ENCODE measurements at regions not wholly inside any gene's neighbourhood (a gene's known extent, or its start where the extent isn't known, plus 50 kb on each side); places are given as distances from the start of the nearest gene placed in this dataset.

GRCh38 chr2:83142934-83143333, 1316.1 kb downstream of the SUCLG1 start:
- no peak for ATAC-seq
- no peak for FAIRE-seq
- Histone ChIP-seq H3K79me2 (ENCODE audit: control insufficient read depth, insufficient read depth, low read length) (no peaks in the 10 kb centered on the region), H2AFZ (ENCODE audit: control insufficient read depth, low read depth, low read length) (no peak overlapping the region), H4K20me1 (ENCODE audit: control insufficient read depth, insufficient read depth) (no peaks in the 10 kb centered on the region), H3K27me3 (replicated peaks in 1 of 2; ENCODE audit: control insufficient read depth in 2 of 2, insufficient read depth in 2 of 2, low read length in 1 of 2) (no peaks in the 10 kb centered on the region), H3K4me2 (ENCODE audit: control insufficient read depth, insufficient read depth) (no peak overlapping the region), H3K9ac (ENCODE audit: control insufficient read depth, insufficient read depth, low read length) (no peak overlapping the region), H3K27ac (ENCODE audit: control insufficient read depth, insufficient read depth) (no peak overlapping the region), H3K9me3 (replicated peaks; ENCODE audit: control insufficient read depth, insufficient read depth, low read length) (no peaks in the 10 kb centered on the region), H3K4me1 (ENCODE audit: control insufficient read depth, insufficient read depth, low read length) (no peaks in the 10 kb centered on the region), H3K36me3 (ENCODE audit: control insufficient read depth in 2 of 2, insufficient read depth in 2 of 2, low read length in 1 of 2) (no peaks in the 10 kb centered on the region), H3K4me3 (no peak overlapping the region)
- no TSS peak for BruUV-seq (replicated peaks)
- DNase-seq (ENCODE audit: low read depth, low spot score): no peak
- intact Hi-C loops (cut with micrococcal nuclease; ENCODE audit: unreplicated experiment): no loop called here
- ChIA-PET RAD21 (ENCODE audit: unreplicated experiment) (no interaction called here), POLR2A (no interaction called here), SMC1A (ENCODE audit: uncharacterized antibody, unreplicated experiment) (interaction anchor here (1.0 kb wide), 1 partner anchor 12 kb away, joined by 3 read pairs; no protein-coding TSS in a partner anchor), CTCF (interaction anchor here (0.6 kb wide), 1 partner anchor 86 kb away, joined by 3 read pairs; no protein-coding TSS in a partner anchor)
- in situ Hi-C loops (cut with MboI): no loop called here
- TF ChIP-seq ETV6 (conservative IDR thresholded peaks at IDR 0.05 in 1 of 2, IDR thresholded peaks at IDR 0.05 in 1 of 2; ENCODE audit: borderline replicate concordance in 1 of 2, low read depth in 1 of 2) (no peak), CBX5 (IDR thresholded peaks at IDR 0.05; ENCODE audit: low read depth) (no peak), CEBPZ (IDR thresholded peaks at IDR 0.05; ENCODE audit: low read depth, low read length) (no peak), MTA3 (IDR thresholded peaks at IDR 0.05; ENCODE audit: borderline replicate concordance, low read length) (no peak), CHD2 (IDR thresholded peaks at IDR 0.05; ENCODE audit: borderline replicate concordance, low read depth, low read length) (no peak)
- TF ChIP-seq, protein P1, sequence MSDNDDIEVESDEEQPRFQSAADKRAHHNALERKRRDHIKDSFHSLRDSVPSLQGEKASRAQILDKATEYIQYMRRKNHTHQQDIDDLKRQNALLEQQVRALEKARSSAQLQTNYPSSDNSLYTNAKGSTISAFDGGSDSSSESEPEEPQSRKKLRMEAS (IDR thresholded peaks at IDR 0.05; ENCODE audit: low read depth, low read length): no peak
